K562 (cell line): ENCODE measurements at regions not wholly inside any gene's neighbourhood (a gene's known extent, or its start where the extent isn't known, plus 50 kb on each side); places are given as distances from the start of the nearest gene placed in this dataset.

Source experiments
- BRD9 ChIP-seq: fragments of 450-650 bp; IDR thresholded peaks from 2 replicates; pipeline ENCODE4 v1.6.1; 2018; ENCODE audit warnings: low read depth; ENCODE audit not compliant: partially characterized antibody
- BRF1 ChIP-seq: IDR thresholded peaks from 3 replicates; pipeline ENCODE4 v1.6.1; 2011; ENCODE audit warnings: borderline replicate concordance, mild to moderate bottlenecking; ENCODE audit not compliant: insufficient read length; ENCODE audit errors: extremely low read depth
- CBFA2T3 ChIP-seq: fragments of 450-650 bp; IDR thresholded peaks from 2 replicates; pipeline ENCODE4 v1.6.1; 2017
- CHD4 ChIP-seq: fragments of 200-600 bp; sonication (generic); IDR thresholded peaks from 3 replicates; pipeline ENCODE4 v1.6.1; 2012; ENCODE audit warnings: low read depth, mild to moderate bottlenecking, mixed read lengths, low read length, inconsistent platforms; ENCODE audit not compliant: insufficient read depth, insufficient replicate concordance, poor library complexity, severe bottlenecking
- FOXJ3 ChIP-seq: sonication (generic); formaldehyde crosslinking; IDR thresholded peaks from 2 replicates; pipeline ENCODE4 v1.4.0; 2020; ENCODE audit warnings: mild to moderate bottlenecking, missing genetic modification reagents
- GABPA ChIP-seq: fragments of 200-800 bp; sonication (Bioruptor generic); conservative IDR thresholded peaks from 2 replicates; pipeline ENCODE4 v1.6.1; 2016; ENCODE audit warnings: low read depth, missing genetic modification characterization, missing compliant biosample characterization
- POLR2A ChIP-seq: fragments of 450-650 bp; conservative IDR thresholded peaks from 2 replicates; pipeline ENCODE4 v1.6.1; 2016
- REST ChIP-seq, 2 experiments: fragments of 450-650 bp; formaldehyde crosslinking in 1 of 2; IDR thresholded peaks; 2 replicates each; pipeline versions ENCODE4 v1.4.0 to v1.6.1; 2014 to 2020; ENCODE audit warnings: mild to moderate bottlenecking in 2 of 2, borderline replicate concordance in 1 of 2, low read depth in 1 of 2
- SMAD3 ChIP-seq: fragments of 450-650 bp; formaldehyde crosslinking; conservative IDR thresholded peaks from 2 replicates; pipeline ENCODE4 v1.4.0; 2020; ENCODE audit warnings: mild to moderate bottlenecking
- ZMIZ1 ChIP-seq, 2 experiments: fragments of 150-350 bp in 1 of 2; IDR thresholded peaks; 2 replicates each; pipeline ENCODE4 v1.6.1; 2012 to 2016; ENCODE audit warnings: low read depth in 2 of 2, low read length in 2 of 2, mild to moderate bottlenecking in 1 of 2, moderate library complexity in 1 of 2
- ZNF263 ChIP-seq: sonication (generic); formaldehyde crosslinking; IDR thresholded peaks from 2 replicates; pipeline ENCODE4 v1.8.0; 2022; ENCODE audit warnings: mild to moderate bottlenecking, missing genetic modification reagents, borderline replicate concordance
- ZZZ3 ChIP-seq: fragments of 450-650 bp; IDR thresholded peaks from 2 replicates; pipeline ENCODE4 v1.6.1; 2016; ENCODE audit warnings: antibody characterized with exemption, mild to moderate bottlenecking, moderate library complexity

- TF ChIP-seq BRD9 (no peak), ZNF263 (no peak), POLR2A (no peak), CHD4 (no peak), CBFA2T3 (no peak), ZMIZ1 (IDR thresholded peaks at IDR 0.05; ENCODE audit: low read depth in 2 of 2, low read length in 2 of 2) (no peak), GABPA (tag) (no peak), BRF1 (no peak), SMAD3 (CRISPR knock-in tag) (no peak), REST (IDR thresholded peaks at IDR 0.05; ENCODE audit: borderline replicate concordance) (no peak), REST (CRISPR knock-in tag; IDR thresholded peaks at IDR 0.05; ENCODE audit: low read depth) (no peak), ZZZ3 (no peak), FOXJ3 (CRISPR knock-in tag) (no peak)
Measured at GRCh38 chr1:118381197-118381869, 196.3 kb upstream of the SPAG17 start.
